ENCODE measurements at regions not wholly inside any gene's neighbourhood (a gene's known extent, or its start where the extent isn't known, plus 50 kb on each side); places are given as distances from the start of the nearest gene placed in this dataset.

- 74% methylated on average over 8 of the region's 8 CpGs for WGBS
- intact Hi-C loops (cut with DNase I) = no loop called here
- TF ChIP-seq POLR2A (IDR thresholded peaks at IDR 0.05) = no peak
- no peak for TF ChIP-seq CTCF (IDR thresholded peaks at IDR 0.05)
- no peak for TF ChIP-seq POLR2AphosphoS5 (IDR thresholded peaks at IDR 0.05)
These were observed 161.2 kb upstream of the FSTL4 start for GRCh38 chr5:133773247-133774202.

GRCh38 chr5:133769842-133770241 is 157.5 kb upstream of the FSTL4 start:
- WGBS = 95% methylated on average over 1 of the region's 1 CpG
- H3K36me3 ChIP-seq = no peaks in the 10 kb centered on the region

More at GRCh38 chr5:133773247-133774202, 161.2 kb upstream of the FSTL4 start:
- no peak overlapping the region for H3K4me3 ChIP-seq
- no peaks in the 10 kb centered on the region for H3K9me3 ChIP-seq
- no peak for DNase-seq (ENCODE audit: low spot score)
- H3K36me3 ChIP-seq = no peaks in the 10 kb centered on the region
- no peaks in the 10 kb centered on the region for H3K27me3 ChIP-seq (replicated peaks; ENCODE audit: insufficient read depth)
- no peaks in the 10 kb centered on the region for H3K4me1 ChIP-seq (replicated peaks)
- H3K27ac ChIP-seq = no peak overlapping the region

GRCh38 chr5:133763744-133764143 is 151.4 kb upstream of the FSTL4 start:
- DNase-seq (ENCODE audit: low spot score) = no peak
- no peaks in the 10 kb centered on the region for H3K27me3 ChIP-seq (replicated peaks; ENCODE audit: insufficient read depth)
- H3K4me1 ChIP-seq (replicated peaks) = no peaks in the 10 kb centered on the region
- H3K27ac ChIP-seq = no peak overlapping the region
- no peak for TF ChIP-seq POLR2A (IDR thresholded peaks at IDR 0.05)
- no peak for TF ChIP-seq POLR2AphosphoS5 (IDR thresholded peaks at IDR 0.05)
- no peak for TF ChIP-seq CTCF (IDR thresholded peaks at IDR 0.05)
- intact Hi-C loops (cut with DNase I) = no loop called here
- H3K36me3 ChIP-seq = no peaks in the 10 kb centered on the region
- WGBS = 51% methylated on average over 4 of the region's 4 CpGs
- no peaks in the 10 kb centered on the region for H3K9me3 ChIP-seq
- H3K4me3 ChIP-seq = no peak overlapping the region

More at GRCh38 chr5:133769842-133770241, 157.5 kb upstream of the FSTL4 start:
- no peaks in the 10 kb centered on the region for H3K27me3 ChIP-seq (replicated peaks; ENCODE audit: insufficient read depth)
- H3K4me3 ChIP-seq = no peak overlapping the region
- H3K9me3 ChIP-seq = no peaks in the 10 kb centered on the region
- no peak overlapping the region for H3K27ac ChIP-seq
- no peak for DNase-seq (ENCODE audit: low spot score)
- intact Hi-C loops (cut with DNase I) = no loop called here
- H3K4me1 ChIP-seq (replicated peaks) = no peaks in the 10 kb centered on the region
- no peak for TF ChIP-seq CTCF (IDR thresholded peaks at IDR 0.05)
- no peak for TF ChIP-seq POLR2AphosphoS5 (IDR thresholded peaks at IDR 0.05)
- TF ChIP-seq POLR2A (IDR thresholded peaks at IDR 0.05) = no peak

- WGBS = 75% methylated on average over 4 of the region's 4 CpGs
- no peaks in the 10 kb centered on the region for H3K4me1 ChIP-seq (replicated peaks)
These were observed 149.3 kb upstream of the FSTL4 start for GRCh38 chr5:133761632-133762031.

More at GRCh38 chr5:133761632-133762031, 149.3 kb upstream of the FSTL4 start:
- Histone ChIP-seq H3K27me3 (replicated peaks; ENCODE audit: insufficient read depth) (no peaks in the 10 kb centered on the region), H3K9me3 (no peaks in the 10 kb centered on the region), H3K27ac (no peak overlapping the region), H3K36me3 (no peaks in the 10 kb centered on the region), H3K4me3 (no peak overlapping the region)
- intact Hi-C loops (cut with DNase I) = no loop called here
- TF ChIP-seq POLR2A (IDR thresholded peaks at IDR 0.05) (no peak), CTCF (IDR thresholded peaks at IDR 0.05) (no peak), POLR2AphosphoS5 (IDR thresholded peaks at IDR 0.05) (no peak)
- no peak for DNase-seq (ENCODE audit: low spot score)

Data from prostate gland (tissue), 2 donors.